ENCODE measurements at regions not wholly inside any gene's neighbourhood (a gene's known extent, or its start where the extent isn't known, plus 50 kb on each side); places are given as distances from the start of the nearest gene placed in this dataset.

- TF ChIP-seq CTCF (IDR thresholded peaks at IDR 0.05): no peak
- TF ChIP-seq EZH2 (IDR thresholded peaks at IDR 0.05): no peak
Observed at GRCh38 chr11:13134066-13134465, 125.0 kb downstream of the RASSF10 start.
